Ovary (tissue), 7 donors: ENCODE measurements at regions not wholly inside any gene's neighbourhood (a gene's known extent, or its start where the extent isn't known, plus 50 kb on each side); places are given as distances from the start of the nearest gene placed in this dataset.

Source experiments
- DNase-seq, 5 donors: peaks; one replicate each; pipeline ENCODE4 v3.0.0-alpha.2; 2019 to 2020
- H3K27ac ChIP-seq, 2 donors: fragments of 200-600 bp; one replicate each; pipeline versions ENCODE4 v1.5.1 to v1.8.0; 2019 to 2022
- H3K27me3 ChIP-seq: fragments of 200-600 bp; one replicate; pipeline ENCODE4 v1.8.0; 2022
- H3K36me3 ChIP-seq: fragments of 200-600 bp; sonication (generic); one replicate; pipeline ENCODE4 v1.5.1; 2019
- H3K4me1 ChIP-seq: one replicate; pipeline ENCODE4 v1.8.1; 2013; ENCODE audit warnings: mild to moderate bottlenecking, moderate library complexity; ENCODE audit not compliant: insufficient read depth
- H3K4me3 ChIP-seq: fragments of 200-600 bp; sonication (generic); one replicate; pipeline ENCODE4 v1.5.1; 2017
- H3K9me3 ChIP-seq, 2 donors: fragments of 200-600 bp in 1 of 2; sonication (generic) in 1 of 2; one replicate each; pipeline versions ENCODE4 v1.5.1 to v1.8.1; 2013 to 2019; ENCODE audit warnings: mild to moderate bottlenecking in 1 of 2, moderate library complexity in 1 of 2
- EP300 ChIP-seq: sonication (generic); formaldehyde crosslinking; IDR thresholded peaks from one replicate; pipeline ENCODE4 v1.6.1; 2017; ENCODE audit warnings: antibody characterized with exemption
- POLR2A ChIP-seq: fragments of 450-650 bp; IDR thresholded peaks from one replicate; pipeline ENCODE4 v1.6.1; 2017; ENCODE audit warnings: antibody characterized with exemption, mild to moderate bottlenecking, moderate library complexity
- WGBS, 3 donors: extraction: QIAGEN DNeasy Blood & Tissue Kit in 1 of 3; methylation state at CpG; one replicate each; pipeline versions ENCODE4 v1.1.5 to v1.1.7; 2013 to 2017; 5-methylcytosine and 5-hydroxymethylcytosine counted together
- intact Hi-C, 4 donors: fragments of 100-400 bp; cut with DNase I; formaldehyde crosslinking; loops; one replicate each; pipeline versions ENCODE4 v1.11.0 to v1.15.1; 2022 to 2023
- TF ChIP-seq, protein P1 (sequence below), 3 donors: fragments of 450-650 bp in 2 of 3; fragments of 200-600 bp in 1 of 3; IDR thresholded peaks; one replicate each; pipeline versions ENCODE4 v1.5.1 to v1.8.0; 2016 to 2022; ENCODE audit warnings: antibody characterized with exemption in 3 of 3, mild to moderate bottlenecking in 1 of 3
- donor health status: DM: no; HTN: no; CAD: no; lungs with moderate emphysema.
- donor health status: DM: no; HTN: no; CAD: no.
- donor health status: Bipolar disorder and iron deficiency.
- donor health status: DM: no; HTN: no; CAD: no.
- donor health status: DM: yes; HTN: yes; CAD: no.

DNA sequence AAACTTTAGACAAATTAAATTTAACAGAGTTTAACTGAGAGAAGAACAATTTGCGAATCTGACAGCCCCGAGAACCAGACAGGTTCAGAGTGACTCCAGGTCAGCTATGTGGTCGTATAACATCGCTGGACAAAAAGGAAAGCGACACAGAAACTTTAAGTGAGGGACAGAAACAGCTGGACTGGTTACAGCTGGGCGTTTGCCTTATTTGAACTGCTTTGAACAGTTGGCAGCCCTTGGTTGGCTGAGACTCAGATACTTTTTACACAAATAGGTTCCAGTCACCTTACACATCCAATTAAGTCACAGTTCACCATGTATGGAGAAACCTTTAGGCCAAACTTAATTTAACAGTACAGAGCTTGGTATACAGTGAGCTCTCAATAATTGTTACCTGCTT is 436.9 kb downstream of the GUCY1A2 start:
- no peak for DNase-seq
- no peaks in the 10 kb centered on the region for H3K4me1 ChIP-seq
- no peaks in the 10 kb centered on the region for H3K27me3 ChIP-seq
- H3K36me3 ChIP-seq: no peaks in the 10 kb centered on the region
- no peak overlapping the region for H3K27ac ChIP-seq
- H3K9me3 ChIP-seq: no peaks in the 10 kb centered on the region
- no peak for TF ChIP-seq POLR2A
- TF ChIP-seq, protein P1, sequence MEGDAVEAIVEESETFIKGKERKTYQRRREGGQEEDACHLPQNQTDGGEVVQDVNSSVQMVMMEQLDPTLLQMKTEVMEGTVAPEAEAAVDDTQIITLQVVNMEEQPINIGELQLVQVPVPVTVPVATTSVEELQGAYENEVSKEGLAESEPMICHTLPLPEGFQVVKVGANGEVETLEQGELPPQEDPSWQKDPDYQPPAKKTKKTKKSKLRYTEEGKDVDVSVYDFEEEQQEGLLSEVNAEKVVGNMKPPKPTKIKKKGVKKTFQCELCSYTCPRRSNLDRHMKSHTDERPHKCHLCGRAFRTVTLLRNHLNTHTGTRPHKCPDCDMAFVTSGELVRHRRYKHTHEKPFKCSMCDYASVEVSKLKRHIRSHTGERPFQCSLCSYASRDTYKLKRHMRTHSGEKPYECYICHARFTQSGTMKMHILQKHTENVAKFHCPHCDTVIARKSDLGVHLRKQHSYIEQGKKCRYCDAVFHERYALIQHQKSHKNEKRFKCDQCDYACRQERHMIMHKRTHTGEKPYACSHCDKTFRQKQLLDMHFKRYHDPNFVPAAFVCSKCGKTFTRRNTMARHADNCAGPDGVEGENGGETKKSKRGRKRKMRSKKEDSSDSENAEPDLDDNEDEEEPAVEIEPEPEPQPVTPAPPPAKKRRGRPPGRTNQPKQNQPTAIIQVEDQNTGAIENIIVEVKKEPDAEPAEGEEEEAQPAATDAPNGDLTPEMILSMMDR (IDR thresholded peaks at IDR 0.05): no peak
- TF ChIP-seq EP300: no peak
- intact Hi-C loops: no loop called here
- 64 to 66% (median 65%) methylated on average over 6 of the region's 6 CpGs for WGBS, 3 donors
- H3K4me3 ChIP-seq: no peak overlapping the region

DNA sequence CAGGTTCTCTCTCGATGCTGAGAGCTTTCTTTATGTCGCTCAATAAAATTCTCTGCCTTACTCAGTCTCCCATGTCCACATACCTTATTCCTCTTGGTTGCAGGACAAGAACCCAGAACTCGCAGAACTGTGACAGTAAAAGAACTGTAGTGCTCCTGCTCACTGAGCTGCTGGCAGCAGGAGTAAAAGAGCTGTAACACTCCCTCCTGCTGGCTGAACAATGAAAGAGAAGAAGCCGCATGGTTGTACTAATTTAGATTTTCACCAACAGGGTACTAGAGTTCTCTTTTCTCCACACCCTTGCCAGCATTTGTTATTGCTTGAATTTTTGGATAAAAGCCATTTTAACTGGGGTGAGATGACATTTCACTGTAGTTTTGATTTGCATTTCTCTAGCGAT is 433.2 kb downstream of the GUCY1A2 start:
- Histone ChIP-seq H3K9me3 (no peaks in the 10 kb centered on the region), H3K27me3 (no peaks in the 10 kb centered on the region), H3K4me3 (no peak overlapping the region), H3K4me1 (no peaks in the 10 kb centered on the region), H3K27ac (no peak overlapping the region), H3K36me3 (no peaks in the 10 kb centered on the region)
- intact Hi-C loops: no loop called here
- TF ChIP-seq EP300 (no peak), POLR2A (no peak)
- TF ChIP-seq, protein P1 (IDR thresholded peaks at IDR 0.05): no peak
- DNase-seq: no peak
- 93 to 95% (median 94%) methylated on average over 5 of the region's 5 CpGs for WGBS, 3 donors

DNA sequence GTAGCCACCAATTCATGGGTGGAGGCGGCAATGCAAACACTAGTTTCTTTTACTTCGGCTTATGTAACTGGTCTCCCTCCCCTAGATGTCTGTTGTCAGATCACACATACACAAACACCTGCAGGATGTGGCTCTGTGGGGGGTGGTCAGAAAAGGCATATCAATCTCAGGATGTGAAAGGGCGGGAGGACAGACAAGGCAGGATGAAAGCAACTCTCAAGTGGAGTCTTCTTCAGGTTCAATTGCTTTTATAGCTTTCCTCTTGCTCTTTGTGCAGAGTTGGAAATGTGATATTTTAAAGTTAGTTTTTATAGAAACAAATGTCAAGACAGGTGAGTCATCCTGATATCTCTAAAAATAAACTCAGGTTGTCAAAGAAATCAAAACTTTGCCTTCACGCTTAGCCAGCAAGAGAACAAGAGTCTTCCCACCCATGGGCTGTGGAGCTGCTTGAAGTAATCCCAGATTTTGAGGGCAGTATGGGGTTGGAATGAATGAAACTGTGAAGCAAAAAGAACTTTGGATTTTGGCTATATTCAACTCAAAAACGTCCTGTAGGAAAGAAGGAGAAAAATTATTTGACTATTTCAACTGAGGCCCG is 423.4 kb downstream of the GUCY1A2 start:
- DNase-seq: no peak
- no peaks in the 10 kb centered on the region for H3K27me3 ChIP-seq
- no peaks in the 10 kb centered on the region for H3K4me1 ChIP-seq
- no peak overlapping the region for H3K4me3 ChIP-seq
- H3K27ac ChIP-seq: no peak overlapping the region
- intact Hi-C loops: no loop called here
- 84 to 85% (median 85%) methylated on average over 6 of the region's 6 CpGs for WGBS, 3 donors
- H3K9me3 ChIP-seq: no peaks in the 10 kb centered on the region
- no peaks in the 10 kb centered on the region for H3K36me3 ChIP-seq
- TF ChIP-seq EP300 (no peak), POLR2A (no peak)
- TF ChIP-seq, protein P1 (IDR thresholded peaks at IDR 0.05): no peak

DNA sequence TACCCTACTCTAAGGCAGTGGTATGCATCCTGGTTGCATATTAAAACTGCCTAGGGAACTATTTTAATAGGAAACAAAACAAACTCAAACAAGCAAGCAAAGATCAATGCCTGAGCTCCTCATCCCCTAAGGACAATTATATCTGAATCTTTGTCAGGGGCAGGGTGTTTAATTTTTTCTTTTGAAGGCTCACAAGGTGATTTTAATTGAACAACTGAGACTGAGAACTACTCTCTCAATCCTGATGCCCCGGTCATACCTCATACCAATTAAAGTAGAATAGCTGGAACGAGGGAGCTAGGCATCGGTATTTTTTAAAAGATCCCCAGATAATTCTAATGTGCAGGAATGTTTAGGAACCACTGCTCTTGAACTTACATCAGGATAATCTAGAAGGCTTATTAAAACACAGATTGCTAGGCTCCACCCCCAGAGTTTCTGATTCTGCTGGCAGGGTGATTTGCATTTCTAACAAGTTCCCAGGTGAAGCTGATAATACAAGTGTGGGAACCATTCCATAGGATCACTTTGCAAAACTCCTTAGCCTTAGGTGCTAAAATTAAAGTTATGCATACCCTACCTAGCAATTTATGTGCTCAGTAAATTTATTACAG is 416.5 kb downstream of the GUCY1A2 start:
- 72 to 74% (median 72%) methylated on average over 3 of the region's 3 CpGs for WGBS, 3 donors
- intact Hi-C loops: no loop called here
- H3K27ac ChIP-seq: no peak overlapping the region

More for the DNA sequence above, 416.5 kb downstream of the GUCY1A2 start:
- no peaks in the 10 kb centered on the region for H3K36me3 ChIP-seq
- H3K4me1 ChIP-seq: no peaks in the 10 kb centered on the region
- no peaks in the 10 kb centered on the region for H3K27me3 ChIP-seq
- H3K9me3 ChIP-seq: no peaks in the 10 kb centered on the region
- no peak overlapping the region for H3K4me3 ChIP-seq
- TF ChIP-seq EP300 (no peak), POLR2A (no peak)
- TF ChIP-seq, protein P1 (IDR thresholded peaks at IDR 0.05): no peak
- DNase-seq: no peak
